BJ (cell line): ENCODE measurements at regions not wholly inside any gene's neighbourhood (a gene's known extent, or its start where the extent isn't known, plus 50 kb on each side); places are given as distances from the start of the nearest gene placed in this dataset.

Experiments
- CTCF ChIA-PET: fragments of 350-600 bp; formaldehyde crosslinking; extraction: SDS; loops from one replicate; lab custom pipeline; 2021; ENCODE audit warnings: antibody characterized with exemption, inconsistent platforms; lab: Yijun Ruan, JAX
- POLR2A ChIA-PET: fragments of 300-600 bp; sonication (Branson Sonifier 250); formaldehyde crosslinking; extraction: SDS; loops from one replicate; lab custom pipeline; 2021; ENCODE audit warnings: antibody characterized with exemption; lab: Charles Lee
- DNase-seq: peaks from one replicate; pipeline ENCODE4 v3.0.0-alpha.2; 2011; ENCODE audit warnings: low read depth
- H3K27me3 ChIP-seq: 2 replicates; pipeline ENCODE4 v1.6.0; 2011; ENCODE audit warnings: low read length; ENCODE audit not compliant: control insufficient read depth, insufficient read depth
- H3K36me3 ChIP-seq: 2 replicates; pipeline ENCODE4 v1.5.1; 2011; ENCODE audit warnings: low read length; ENCODE audit not compliant: control insufficient read depth, insufficient read depth
- H3K4me3 ChIP-seq: 2 replicates; pipeline ENCODE4 v1.5.1; 2011; ENCODE audit warnings: low read depth, mild to moderate bottlenecking, control low read depth, low read length
- CTCF ChIP-seq: IDR thresholded peaks from 2 replicates; pipeline ENCODE4 v1.5.1; 2011; ENCODE audit warnings: low read depth, mild to moderate bottlenecking, control low read depth, inconsistent platforms, low read length, moderate library complexity; ENCODE audit not compliant: insufficient read depth

DNA sequence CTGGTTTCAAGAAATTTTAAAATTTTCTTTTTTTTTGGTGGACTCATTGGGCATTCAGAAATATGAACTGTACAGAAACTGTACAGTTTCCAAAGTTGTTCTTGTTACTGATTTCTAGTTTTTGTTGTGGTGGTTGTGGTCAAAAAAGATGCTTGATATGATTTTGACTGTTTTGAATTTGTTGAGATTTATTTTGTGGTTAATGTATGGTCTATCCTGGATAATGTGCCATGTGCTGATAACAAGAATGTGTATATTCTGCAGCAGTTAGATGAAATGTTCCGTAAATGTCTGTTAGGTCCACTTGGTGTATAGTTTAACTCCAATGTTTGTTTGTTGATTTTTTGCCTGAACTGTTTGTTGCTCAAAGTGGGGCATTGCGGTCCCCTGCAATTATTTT lies 127.6 kb upstream of the NUDT6 start:
- Histone ChIP-seq H3K36me3 (no peaks in the 10 kb centered on the region), H3K4me3 (no peak overlapping the region), H3K27me3 (no peaks in the 10 kb centered on the region)
- no peak for TF ChIP-seq CTCF
- ChIA-PET POLR2A (no interaction called here), CTCF (no interaction called here)
- no peak for DNase-seq

DNA sequence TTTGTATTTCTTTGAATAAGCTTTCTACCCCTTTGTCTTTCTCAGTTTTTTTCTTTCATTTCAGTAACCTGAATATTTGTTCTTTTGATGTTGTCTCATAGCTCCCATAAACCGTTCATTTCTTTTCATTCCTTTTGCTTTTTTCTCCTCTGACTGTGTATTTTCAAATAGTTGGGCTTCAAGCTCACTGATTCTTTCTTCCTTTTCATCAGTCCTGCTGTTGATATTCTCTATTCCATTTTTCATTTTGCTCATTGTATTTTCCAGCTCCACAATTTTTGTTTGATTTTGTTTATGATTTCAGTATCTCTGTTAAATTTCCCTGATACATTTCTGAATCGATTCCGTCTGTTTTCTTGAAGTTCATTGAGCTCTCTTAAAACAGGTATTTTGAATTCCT lies 129.6 kb upstream of the NUDT6 start:
- Histone ChIP-seq H3K27me3 (no peaks in the 10 kb centered on the region), H3K4me3 (no peak overlapping the region), H3K36me3 (no peaks in the 10 kb centered on the region)
- TF ChIP-seq CTCF: no peak
- CTCF ChIA-PET: interaction anchor here (0.8 kb wide), 1 partner anchor 8 kb away, joined by 4 read pairs; no protein-coding TSS in a partner anchor
- no peak for DNase-seq
- POLR2A ChIA-PET: no interaction called here

GRCh38 chr4:123055943-123056342 lies 133.5 kb upstream of the NUDT6 start:
- no peak for DNase-seq
- no peak for TF ChIP-seq CTCF
- H3K27me3 ChIP-seq: no peaks in the 10 kb centered on the region
- no peaks in the 10 kb centered on the region for H3K36me3 ChIP-seq
- ChIA-PET POLR2A (no interaction called here), CTCF (no interaction called here)
- no peak overlapping the region for H3K4me3 ChIP-seq

DNA sequence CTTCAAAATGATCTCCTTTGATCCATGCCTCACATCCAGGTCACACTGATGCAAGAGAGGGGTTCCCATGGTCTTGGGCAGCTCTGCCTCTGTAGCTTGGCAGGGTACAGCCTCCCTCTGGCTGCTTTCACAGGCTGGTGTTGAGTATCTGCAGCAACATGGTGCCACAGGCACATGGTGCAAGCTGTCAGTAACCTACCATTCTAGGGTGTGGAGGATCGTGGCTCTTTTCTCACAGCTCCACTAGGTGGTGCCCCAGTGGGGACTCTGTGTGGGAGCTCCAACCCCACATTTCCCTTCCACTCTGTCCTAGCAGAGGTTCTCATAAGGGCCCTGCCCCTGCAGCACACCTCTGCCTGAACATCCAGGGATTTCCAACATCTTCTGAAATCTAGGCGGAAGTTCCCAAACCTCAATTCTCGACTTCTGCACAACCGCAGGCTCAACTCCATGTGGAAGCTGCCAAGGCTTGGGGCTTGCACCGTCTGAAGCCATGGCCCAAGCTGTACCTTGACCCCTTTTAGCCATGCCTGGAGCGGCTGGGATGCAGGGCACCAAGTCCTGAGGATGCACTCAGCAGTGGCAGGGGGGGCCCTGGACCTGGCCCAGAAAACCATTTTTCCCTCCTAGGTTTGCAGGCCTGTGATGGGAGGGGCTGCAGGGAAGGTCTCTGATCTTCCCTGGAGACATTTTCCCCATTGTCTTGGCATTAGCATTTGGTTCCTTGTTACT lies 137.8 kb upstream of the NUDT6 start:
- CTCF ChIA-PET: interaction anchor here (0.6 kb wide), 1 partner anchor 32 kb away, joined by 3 read pairs; no protein-coding TSS in a partner anchor
- no peak for TF ChIP-seq CTCF

GRCh38 chr4:123064390-123064789 lies 142.0 kb upstream of the NUDT6 start:
- DNase-seq: no peak
- CTCF ChIA-PET: interaction anchor here (1.3 kb wide), 1 partner anchor 31 kb away, joined by 5 read pairs; no protein-coding TSS in a partner anchor
- no peak overlapping the region for H3K4me3 ChIP-seq
- no peak for TF ChIP-seq CTCF
- H3K27me3 ChIP-seq: no peaks in the 10 kb centered on the region
- POLR2A ChIA-PET: no interaction called here
- no peaks in the 10 kb centered on the region for H3K36me3 ChIP-seq

More for the DNA sequence above, 137.8 kb upstream of the NUDT6 start:
- no peak for DNase-seq
- no peak overlapping the region for H3K4me3 ChIP-seq
- no peaks in the 10 kb centered on the region for H3K36me3 ChIP-seq
- POLR2A ChIA-PET: interaction anchor here (0.7 kb wide), 1 partner anchor 36 kb away, joined by 3 read pairs; no protein-coding TSS in a partner anchor
- no peaks in the 10 kb centered on the region for H3K27me3 ChIP-seq
